ENCODE measurements at regions not wholly inside any gene's neighbourhood (a gene's known extent, or its start where the extent isn't known, plus 50 kb on each side); places are given as distances from the start of the nearest gene placed in this dataset.
"Not testable (repeated sequence)": the region's sequence is repeated elsewhere in the genome, so short reads cannot be mapped to it uniquely, and the experiment has no call there.

DNA sequence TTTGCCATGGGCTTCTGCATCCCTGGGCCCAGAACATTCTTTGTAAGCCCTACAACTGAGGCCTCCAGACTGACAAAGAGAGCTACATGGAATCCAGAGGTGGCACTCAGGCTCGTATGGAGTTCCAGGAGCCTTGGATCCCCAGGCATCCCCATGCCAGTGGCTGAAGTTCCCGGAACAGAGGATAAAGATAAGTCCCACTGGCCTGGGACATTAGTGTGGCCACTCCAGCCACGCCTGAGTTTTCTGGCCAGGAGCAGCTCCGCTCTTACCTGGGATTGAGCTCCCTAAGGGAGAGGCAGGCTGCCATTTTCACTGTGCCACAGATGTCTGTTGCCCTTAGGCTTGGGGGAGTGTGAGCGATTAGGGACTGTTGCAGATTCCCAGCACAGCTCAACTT lies 656.3 kb upstream of the FAM174A start:
- no peak for DNase-seq

- DNase-seq: no peak
These were observed 668.4 kb upstream of the FAM174A start for GRCh38 chr5:99866740-99867139.

DNA sequence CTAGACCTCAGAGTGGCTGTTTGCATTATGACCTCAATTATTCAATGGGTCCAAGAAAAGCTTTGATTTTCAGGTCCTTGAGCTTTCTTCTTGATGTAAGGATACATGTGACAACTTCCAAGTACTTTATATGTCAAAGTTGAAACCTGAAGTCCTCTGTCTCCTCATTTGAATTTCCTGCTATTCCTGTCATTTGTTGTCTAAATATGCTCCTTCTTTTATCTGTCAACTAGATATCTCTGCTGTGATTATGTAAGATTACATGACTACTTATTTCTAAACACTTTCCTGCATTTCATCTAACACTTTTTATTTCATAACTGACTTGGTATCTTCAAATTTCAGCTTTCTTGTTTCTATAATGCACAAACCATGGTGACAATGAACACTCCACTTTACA lies 670.0 kb upstream of the FAM174A start:
- DNase-seq: no peak

- no peak for DNase-seq
These were observed 699.4 kb upstream of the FAM174A start for GRCh38 chr5:99835791-99836190.

DNA sequence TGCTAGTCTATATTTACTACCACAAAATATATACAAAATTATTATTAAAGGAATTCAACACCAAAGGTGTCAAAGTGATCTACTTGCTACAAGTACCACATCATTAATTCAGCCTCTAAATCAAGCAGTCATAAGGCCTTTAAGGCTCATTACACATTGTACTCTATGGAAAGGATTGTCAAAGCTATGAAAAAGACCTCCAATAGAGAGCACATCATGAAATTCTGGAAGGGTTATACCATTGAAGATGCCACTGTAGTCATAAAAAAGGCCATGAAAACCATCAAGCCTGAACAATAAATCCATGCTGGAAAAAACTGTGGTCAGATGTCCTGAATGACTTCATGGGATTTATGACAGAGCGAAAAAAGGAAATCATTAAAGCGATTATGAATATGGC lies 708.0 kb upstream of the FAM174A start:
- no peak for DNase-seq

GRCh38 chr5:99817796-99818195 lies 717.4 kb upstream of the FAM174A start:
- DNase-seq: no peak

GRCh38 chr5:99814321-99815063 lies 720.7 kb upstream of the FAM174A start:
- DNase-seq: no peak

GRCh38 chr5:99808657-99809230 lies 726.4 kb upstream of the FAM174A start:
- no peak for DNase-seq

DNA sequence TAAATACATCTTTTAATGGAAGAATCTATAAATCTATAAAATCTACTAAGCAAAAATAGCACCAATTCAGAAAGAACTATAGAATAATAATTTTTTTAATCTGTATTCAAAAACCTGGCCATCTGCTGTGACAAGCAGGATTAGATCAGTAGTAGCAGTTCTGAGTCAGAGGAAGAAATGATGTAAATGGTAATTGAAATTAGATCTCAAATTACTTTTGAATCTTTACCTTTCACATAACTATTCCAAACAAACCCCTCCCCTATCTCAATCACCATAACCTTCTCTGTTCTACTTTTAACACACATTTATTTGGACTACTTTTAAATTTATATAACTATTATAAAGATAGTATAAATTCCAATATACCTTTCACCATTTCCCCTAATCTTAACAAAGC lies 727.8 kb upstream of the FAM174A start:
- DNase-seq: no peak

DNA sequence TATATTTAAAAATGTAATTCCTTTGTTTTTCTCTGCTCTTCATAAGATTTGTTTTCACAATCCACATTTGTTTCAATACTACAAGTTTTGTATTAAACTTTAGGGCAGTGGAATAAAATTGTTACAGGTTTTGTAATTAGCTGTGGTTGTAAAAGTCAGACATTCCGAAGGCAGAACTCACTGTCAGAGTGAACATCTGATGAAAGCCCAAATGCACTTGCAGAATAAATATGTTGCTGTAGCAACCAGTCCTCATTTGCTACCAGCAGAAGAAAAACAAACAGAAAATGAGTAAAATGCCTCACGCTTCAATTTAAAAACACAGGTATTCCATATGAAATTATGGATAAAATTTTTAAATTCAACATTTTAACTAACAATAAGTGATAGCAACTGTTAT lies 740.1 kb upstream of the FAM174A start:
- DNase-seq: no peak

GRCh38 chr5:99788482-99788881 lies 746.7 kb upstream of the FAM174A start:
- DNase-seq: no peak

DNA sequence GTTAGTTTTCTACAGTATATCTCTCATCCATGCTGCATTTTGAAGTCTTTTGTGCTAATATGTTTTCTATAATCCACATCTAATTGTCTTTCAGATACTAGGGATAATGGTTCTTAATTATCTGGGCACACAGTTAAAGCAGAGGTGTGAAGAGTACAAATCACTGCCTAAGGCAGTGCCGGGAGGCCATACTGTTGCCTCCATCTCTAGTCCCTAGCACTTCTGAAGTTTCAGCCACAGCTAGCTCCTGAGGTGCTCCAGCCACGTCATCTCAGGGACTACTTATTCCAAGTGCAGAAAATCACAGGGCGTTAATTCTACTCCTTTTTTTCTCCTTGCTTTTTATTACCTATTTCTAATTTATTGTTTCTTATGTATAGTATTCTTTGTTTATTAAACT lies 760.0 kb upstream of the FAM174A start:
- DNase-seq: no peak

- DNase-seq: no peak
These were observed 761.9 kb upstream of the FAM174A start for GRCh38 chr5:99773290-99773689.

DNA sequence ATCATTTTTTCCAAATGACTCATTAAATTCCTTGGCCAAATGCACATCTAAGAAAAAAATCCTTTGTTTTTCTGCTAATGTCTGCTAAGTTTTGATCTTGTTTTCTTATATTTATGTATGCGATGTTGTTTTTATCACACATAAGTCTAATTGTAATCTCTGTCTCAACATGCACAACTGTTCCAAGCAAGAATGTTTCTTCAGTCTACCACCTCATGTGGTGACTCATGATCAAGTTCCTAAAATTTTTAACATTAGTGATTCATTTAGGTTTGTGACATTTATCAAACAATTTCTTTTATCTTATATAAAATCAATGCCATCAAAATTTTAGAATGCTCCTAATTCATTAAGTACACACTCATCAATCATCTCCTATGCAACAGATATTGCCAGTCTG lies 763.9 kb upstream of the FAM174A start:
- DNase-seq: no peak

DNA sequence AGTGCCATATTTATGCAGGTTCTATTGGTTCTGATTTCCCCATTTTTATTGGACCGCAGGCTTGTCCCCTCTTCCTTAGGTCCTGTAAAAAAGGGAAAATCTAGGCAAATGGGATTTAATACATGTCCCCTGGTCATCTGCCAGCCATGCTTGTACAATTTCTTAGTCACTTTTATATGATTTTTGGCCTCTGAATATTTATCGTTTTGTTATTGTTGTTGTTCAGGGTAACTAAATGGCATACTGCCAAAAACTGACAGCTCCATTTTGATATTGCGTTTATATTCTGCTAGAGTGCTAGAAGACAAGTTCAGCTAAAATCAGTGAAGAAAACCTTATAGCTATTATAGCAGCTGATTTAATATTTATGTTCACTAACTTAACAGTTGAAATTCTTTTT lies 770.2 kb upstream of the FAM174A start:
- DNase-seq: no peak

DNA sequence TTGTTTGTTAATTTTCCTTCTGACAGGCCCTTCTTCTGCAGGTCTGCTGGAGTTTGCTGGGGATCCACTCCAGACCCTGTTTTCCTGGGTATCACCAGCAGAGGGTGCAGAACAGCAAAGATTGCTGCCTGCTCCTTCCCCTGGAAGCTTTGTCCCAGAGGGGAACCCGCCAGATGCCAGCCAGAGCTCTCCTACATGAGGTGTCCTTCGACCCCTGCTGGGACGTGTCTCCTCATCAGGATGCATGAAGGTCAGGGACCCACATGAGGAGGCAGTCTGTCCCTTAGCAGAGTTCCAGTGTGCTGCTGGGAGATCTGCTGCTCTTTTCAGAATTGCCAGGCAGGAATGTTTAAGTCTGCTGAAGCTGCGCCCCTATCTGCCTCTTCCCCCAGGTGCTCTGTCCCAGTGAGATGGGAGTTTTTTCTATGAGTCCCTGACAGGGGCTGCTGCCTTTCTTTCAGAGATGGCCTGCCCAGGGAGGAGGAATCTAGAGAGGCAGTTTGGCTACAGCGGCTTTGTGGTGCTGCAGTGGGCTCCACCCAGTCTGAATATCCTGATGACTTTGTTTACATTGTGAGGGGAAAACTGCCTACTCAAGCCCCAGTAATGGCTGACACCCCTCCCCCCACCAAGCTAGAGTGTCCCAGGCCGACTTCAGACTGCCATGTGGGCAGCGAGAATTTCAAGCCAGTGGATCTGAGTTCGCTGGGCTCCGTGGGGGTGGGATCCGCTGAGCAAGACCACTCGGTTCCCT lies 772.0 kb upstream of the FAM174A start:
- no peak for DNase-seq

- DNase-seq: no peak
These were observed 787.8 kb upstream of the FAM174A start for GRCh38 chr5:99747342-99747741.

DNA sequence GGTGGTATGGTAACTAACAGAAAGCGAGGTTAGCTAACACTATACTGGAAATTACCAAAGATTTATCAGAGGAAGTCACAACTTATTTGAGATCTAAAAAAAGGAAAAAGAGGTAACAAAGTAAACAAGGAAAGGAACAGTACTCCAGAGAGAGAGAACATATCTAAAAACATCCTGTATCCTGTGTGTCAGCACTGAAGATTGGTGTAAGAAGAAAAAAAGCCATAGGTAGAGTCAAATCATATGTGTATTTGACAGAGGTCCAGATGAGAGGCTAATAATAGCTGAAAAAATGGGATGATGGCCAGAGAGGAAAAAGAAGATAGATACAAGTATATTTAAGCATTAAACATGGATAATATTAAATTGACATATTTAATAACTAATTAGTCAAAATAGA lies 802.0 kb upstream of the FAM174A start:
- not testable (repeated sequence) for DNase-seq

GRCh38 chr5:99730653-99731052 lies 801.8 kb upstream of the CHD1 start:
- DNase-seq: not testable (repeated sequence)

DNA sequence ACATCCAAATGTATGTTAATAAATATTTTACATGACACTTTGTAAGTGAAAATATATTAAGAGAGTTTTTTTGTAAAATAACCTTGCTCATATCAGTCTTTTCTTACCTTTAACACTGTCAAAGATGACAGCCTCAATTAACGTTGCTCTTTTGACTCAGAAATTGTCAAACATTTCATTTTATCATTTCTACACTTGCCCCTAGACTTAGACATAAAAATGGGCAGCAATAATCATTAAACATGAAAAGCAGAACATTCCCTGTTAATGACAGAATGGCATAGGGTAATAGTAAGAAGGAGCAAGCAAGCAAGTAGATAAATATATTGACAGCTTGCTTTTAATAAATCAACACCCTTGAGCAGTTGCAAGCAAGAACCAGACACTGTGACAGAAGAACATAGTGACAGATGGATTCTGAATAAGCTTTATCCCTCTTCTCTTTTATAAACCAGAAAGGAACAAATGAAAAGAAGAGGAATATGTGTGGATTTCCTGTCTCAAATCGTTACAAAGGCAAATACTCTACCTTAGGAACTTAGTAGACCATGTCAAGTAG lies 796.0 kb upstream of the CHD1 start:
- DNase-seq: no peak

- no peak for DNase-seq
These were observed 792.7 kb upstream of the CHD1 start for GRCh38 chr5:99721506-99721905.

DNA sequence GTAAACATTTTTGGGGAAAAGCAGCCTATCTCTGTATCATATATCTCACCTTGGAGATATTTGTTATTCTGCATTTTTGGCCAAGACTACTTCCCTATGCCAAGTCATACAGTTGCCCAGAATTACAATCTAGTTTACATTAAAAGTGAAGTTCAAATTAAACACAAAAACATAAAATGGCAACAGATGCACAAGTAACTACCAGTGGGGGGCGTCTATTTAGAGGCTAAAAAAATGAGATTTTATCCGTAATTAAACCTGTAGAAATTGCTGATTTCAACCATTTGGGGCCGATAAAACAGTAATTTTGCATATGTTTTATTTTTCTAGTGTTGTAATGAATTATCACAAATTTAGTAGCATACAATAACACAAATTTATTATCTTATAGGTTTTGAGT lies 787.1 kb upstream of the CHD1 start:
- no peak for DNase-seq

DNA sequence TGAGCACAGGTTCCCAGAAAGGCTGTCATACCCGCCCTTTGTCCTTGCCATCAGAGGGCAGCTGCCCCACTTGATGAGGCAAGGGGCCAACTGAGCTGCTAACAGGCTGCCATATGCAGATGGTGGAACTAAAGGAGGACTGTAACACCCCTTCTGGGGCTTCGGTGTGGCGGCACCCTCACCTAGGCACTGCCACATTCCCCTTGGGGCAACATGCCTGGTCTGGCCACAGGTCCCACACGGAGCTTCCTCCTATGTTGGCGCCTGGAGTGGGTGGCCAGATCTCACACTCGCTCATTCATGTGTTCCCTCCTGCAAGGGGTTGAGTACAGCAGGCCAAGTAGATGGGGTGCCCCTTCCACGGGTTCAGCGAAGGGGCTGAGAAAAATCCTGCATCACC lies 777.4 kb upstream of the CHD1 start:
- no peak for DNase-seq

- no peak for DNase-seq
These were observed 773.8 kb upstream of the CHD1 start for GRCh38 chr5:99702565-99702964.
